C4-2B (cell line): ENCODE measurements at regions not wholly inside any gene's neighbourhood (a gene's known extent, or its start where the extent isn't known, plus 50 kb on each side); places are given as distances from the start of the nearest gene placed in this dataset.

Source experiments
- ZFX ChIP-seq: fragments of 450-650 bp; IDR thresholded peaks from 2 replicates; pipeline ENCODE4 v1.6.1; 2017
- TF ChIP-seq, protein P1 (sequence below): fragments of 450-650 bp; conservative IDR thresholded peaks from 2 replicates; pipeline ENCODE4 v1.5.1; 2017; ENCODE audit warnings: mild to moderate bottlenecking

DNA sequence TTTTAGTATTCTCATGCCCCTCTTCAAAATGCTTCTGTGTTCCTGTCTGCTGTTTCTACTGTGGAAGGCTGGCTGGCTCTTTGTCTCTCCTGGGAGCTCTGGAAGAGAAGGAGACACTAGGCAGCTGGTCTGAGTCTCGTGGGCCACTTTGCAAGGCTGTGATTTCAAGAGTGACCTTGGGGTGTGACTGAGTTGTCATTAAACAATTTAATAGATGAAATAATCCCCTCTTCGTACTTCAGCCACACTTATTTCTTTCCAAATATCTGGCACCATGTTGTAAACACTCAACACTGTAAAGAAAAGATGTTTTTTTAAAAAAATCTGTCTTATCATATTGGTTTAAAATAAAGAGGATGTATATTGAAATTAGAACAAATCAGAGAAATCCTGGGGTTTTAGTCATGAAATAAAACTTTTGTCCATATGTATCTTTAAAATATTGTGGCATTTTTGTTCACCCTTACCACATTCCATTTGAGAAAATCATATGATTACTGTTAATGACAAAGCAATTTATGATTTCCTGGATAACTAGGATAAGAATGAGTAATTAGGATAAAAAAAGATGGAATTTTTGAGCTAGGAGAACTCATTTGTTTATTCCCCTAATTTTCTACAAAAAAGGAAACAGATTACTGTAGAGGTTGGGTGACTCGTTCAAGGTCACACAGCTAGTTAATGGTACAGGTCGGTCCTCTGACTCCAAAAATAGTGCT lies 200.8 kb downstream of the MAT2B start:
- TF ChIP-seq, protein P1, sequence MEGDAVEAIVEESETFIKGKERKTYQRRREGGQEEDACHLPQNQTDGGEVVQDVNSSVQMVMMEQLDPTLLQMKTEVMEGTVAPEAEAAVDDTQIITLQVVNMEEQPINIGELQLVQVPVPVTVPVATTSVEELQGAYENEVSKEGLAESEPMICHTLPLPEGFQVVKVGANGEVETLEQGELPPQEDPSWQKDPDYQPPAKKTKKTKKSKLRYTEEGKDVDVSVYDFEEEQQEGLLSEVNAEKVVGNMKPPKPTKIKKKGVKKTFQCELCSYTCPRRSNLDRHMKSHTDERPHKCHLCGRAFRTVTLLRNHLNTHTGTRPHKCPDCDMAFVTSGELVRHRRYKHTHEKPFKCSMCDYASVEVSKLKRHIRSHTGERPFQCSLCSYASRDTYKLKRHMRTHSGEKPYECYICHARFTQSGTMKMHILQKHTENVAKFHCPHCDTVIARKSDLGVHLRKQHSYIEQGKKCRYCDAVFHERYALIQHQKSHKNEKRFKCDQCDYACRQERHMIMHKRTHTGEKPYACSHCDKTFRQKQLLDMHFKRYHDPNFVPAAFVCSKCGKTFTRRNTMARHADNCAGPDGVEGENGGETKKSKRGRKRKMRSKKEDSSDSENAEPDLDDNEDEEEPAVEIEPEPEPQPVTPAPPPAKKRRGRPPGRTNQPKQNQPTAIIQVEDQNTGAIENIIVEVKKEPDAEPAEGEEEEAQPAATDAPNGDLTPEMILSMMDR = no peak
- TF ChIP-seq ZFX = no peak
